ENCODE measurements at regions not wholly inside any gene's neighbourhood (a gene's known extent, or its start where the extent isn't known, plus 50 kb on each side); places are given as distances from the start of the nearest gene placed in this dataset.

GRCh38 chr9:23079798-23080197 is 633.2 kb downstream of the DMRTA1 start:
- TF ChIP-seq, protein P1, sequence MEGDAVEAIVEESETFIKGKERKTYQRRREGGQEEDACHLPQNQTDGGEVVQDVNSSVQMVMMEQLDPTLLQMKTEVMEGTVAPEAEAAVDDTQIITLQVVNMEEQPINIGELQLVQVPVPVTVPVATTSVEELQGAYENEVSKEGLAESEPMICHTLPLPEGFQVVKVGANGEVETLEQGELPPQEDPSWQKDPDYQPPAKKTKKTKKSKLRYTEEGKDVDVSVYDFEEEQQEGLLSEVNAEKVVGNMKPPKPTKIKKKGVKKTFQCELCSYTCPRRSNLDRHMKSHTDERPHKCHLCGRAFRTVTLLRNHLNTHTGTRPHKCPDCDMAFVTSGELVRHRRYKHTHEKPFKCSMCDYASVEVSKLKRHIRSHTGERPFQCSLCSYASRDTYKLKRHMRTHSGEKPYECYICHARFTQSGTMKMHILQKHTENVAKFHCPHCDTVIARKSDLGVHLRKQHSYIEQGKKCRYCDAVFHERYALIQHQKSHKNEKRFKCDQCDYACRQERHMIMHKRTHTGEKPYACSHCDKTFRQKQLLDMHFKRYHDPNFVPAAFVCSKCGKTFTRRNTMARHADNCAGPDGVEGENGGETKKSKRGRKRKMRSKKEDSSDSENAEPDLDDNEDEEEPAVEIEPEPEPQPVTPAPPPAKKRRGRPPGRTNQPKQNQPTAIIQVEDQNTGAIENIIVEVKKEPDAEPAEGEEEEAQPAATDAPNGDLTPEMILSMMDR (IDR thresholded peaks at IDR 0.05 in 4 of 5, conservative IDR thresholded peaks at IDR 0.05 in 1 of 5): no peak
- TF ChIP-seq POLR2A (IDR thresholded peaks at IDR 0.05): no peak

Measured in gastrocnemius medialis (tissue), 4 donors.